AG04449 (cell line): ENCODE measurements at regions not wholly inside any gene's neighbourhood (a gene's known extent, or its start where the extent isn't known, plus 50 kb on each side); places are given as distances from the start of the nearest gene placed in this dataset.

Experiments used
- CTCF ChIA-PET: fragments of 350-600 bp; formaldehyde crosslinking; extraction: SDS; loops from one replicate; lab custom pipeline; 2021; ENCODE audit warnings: antibody characterized with exemption; lab: Yijun Ruan, JAX
- POLR2A ChIA-PET: fragments of 400-600, 350-600 bp; formaldehyde crosslinking; extraction: SDS; loops from one replicate; lab custom pipeline; 2020; ENCODE audit warnings: antibody characterized with exemption, inconsistent platforms; lab: Yijun Ruan, JAX
- DNase-seq: peaks from one replicate; pipeline ENCODE4 v3.0.0-alpha.2; 2010; ENCODE audit warnings: low read depth, low spot score
- H3K4me3 ChIP-seq: 2 replicates; pipeline ENCODE4 v1.5.1; 2011; ENCODE audit warnings: low read depth, mild to moderate bottlenecking, control low read depth, low read length
- TF ChIP-seq, protein P1 (sequence below): IDR thresholded peaks from one replicate; pipeline ENCODE4 v1.5.1; 2011; ENCODE audit warnings: mild to moderate bottlenecking, moderate library complexity, low read length, control low read depth, inconsistent platforms; ENCODE audit not compliant: insufficient read depth; ENCODE audit errors: missing control alignments

DNA sequence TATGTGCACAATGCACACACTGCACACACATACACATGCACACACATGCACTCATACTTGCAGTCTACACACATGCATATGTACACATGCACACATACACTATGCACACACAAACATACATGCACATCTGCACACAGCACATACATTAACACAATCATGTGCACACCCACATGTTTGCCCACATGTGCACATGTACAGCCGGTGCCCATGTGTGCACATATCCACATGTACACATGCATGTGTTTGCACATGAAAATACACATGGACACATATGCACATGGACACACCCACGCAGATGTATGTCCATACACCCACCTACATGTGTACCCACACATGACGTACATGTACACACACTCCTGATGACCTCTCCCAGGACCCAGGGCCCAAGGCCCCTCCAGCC is 105.1 kb upstream of the ACTRT2 start:
- POLR2A ChIA-PET, result no interaction called here
- CTCF ChIA-PET, result no interaction called here
- TF ChIP-seq, protein P1, sequence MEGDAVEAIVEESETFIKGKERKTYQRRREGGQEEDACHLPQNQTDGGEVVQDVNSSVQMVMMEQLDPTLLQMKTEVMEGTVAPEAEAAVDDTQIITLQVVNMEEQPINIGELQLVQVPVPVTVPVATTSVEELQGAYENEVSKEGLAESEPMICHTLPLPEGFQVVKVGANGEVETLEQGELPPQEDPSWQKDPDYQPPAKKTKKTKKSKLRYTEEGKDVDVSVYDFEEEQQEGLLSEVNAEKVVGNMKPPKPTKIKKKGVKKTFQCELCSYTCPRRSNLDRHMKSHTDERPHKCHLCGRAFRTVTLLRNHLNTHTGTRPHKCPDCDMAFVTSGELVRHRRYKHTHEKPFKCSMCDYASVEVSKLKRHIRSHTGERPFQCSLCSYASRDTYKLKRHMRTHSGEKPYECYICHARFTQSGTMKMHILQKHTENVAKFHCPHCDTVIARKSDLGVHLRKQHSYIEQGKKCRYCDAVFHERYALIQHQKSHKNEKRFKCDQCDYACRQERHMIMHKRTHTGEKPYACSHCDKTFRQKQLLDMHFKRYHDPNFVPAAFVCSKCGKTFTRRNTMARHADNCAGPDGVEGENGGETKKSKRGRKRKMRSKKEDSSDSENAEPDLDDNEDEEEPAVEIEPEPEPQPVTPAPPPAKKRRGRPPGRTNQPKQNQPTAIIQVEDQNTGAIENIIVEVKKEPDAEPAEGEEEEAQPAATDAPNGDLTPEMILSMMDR, result no peak
- H3K4me3 ChIP-seq, result no peak overlapping the region
- DNase-seq, result no peak

DNA sequence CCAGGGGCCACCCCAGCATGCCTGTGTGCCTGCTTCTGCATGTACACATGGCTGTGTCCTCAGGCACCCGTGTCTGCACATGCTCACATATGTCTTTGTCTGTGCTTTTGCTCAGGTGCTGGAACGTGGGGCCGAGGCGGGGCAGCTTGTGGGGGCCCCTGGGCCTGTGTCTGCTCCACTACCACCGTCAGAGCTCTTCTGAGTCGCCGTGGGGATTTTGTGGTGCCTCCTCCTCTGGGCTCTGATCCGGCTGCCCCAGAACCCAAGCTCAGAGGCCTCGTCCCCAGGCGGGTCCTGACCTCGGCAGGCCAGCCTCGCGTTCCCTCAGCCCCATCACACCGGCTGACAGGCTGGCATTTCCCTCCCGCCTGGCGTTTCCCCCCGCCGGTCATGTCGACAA is 104.6 kb upstream of the ACTRT2 start:
- no peak overlapping the region for H3K4me3 ChIP-seq
- POLR2A ChIA-PET, result no interaction called here

DNA sequence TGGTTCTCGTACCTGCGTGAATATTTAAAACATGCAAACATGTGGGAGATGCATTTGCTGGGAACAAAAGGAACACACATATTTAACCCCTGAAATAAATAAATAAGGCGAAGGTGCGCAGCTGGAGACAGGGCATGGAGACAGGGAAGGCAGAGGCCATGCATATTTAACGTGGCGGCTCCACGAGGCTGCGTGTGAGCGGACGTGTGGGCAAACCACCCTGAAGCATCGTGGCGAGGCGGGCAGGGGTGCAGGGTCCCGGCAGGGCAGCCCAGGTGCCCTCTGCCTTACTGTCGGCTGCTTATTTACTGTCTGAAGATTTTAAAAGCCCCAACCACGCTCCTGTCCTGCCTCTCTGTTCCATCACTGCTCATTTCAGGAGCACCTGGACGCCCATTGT is 104.0 kb upstream of the ACTRT2 start:
- H3K4me3 ChIP-seq, result no peak overlapping the region
- TF ChIP-seq, protein P1, result no peak
- DNase-seq, result no peak
- POLR2A ChIA-PET, result no interaction called here
- CTCF ChIA-PET, result no interaction called here

More for the DNA sequence above, 104.6 kb upstream of the ACTRT2 start:
- CTCF ChIA-PET, result no interaction called here
- TF ChIP-seq, protein P1, result no peak
- no peak for DNase-seq

DNA sequence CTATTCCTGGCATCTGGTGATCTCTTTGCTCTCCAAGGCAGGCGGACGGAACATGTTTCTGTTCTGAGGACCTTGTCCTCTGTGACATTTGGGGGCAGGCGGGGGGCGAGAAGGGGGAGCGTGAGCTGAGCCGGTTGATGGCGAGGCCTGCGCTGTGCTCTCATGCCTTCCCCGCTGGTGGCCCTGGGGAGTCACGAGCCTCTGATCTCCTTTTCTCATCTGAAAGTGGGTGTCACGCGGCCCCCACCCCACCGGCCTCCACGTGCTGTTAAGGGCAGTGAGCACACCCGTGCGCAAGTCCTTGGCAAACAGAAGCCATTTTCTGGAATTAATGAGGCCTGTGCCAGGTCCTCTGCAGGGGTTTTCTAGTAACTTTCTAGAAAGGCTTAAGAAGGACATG is 102.8 kb upstream of the ACTRT2 start:
- DNase-seq, result no peak
- TF ChIP-seq, protein P1, result no peak
- ChIA-PET POLR2A (no interaction called here), CTCF (no interaction called here)
- H3K4me3 ChIP-seq, result no peak overlapping the region

DNA sequence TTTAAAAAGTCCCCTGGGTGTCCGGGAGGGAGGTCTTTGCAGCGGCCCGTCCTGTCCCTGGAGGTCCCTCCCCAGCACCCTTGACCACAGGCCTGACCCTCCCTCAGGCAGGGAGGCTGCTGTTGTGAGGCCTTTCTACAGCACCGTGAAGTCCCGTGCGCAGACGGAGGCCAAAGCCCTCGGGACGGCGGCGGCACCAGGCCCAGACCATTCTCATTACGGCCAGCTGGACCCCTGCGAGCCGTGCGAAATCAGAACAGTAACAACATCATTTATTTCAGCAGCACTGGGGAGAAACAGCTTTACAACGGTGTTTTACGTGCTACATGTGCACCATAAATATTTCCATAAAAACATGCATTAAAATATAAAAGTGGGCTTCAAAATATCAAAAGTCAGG is 101.4 kb upstream of the ACTRT2 start:
- TF ChIP-seq, protein P1, result no peak
- ChIA-PET POLR2A (no interaction called here), CTCF (no interaction called here)
- no peak for DNase-seq
- no peak overlapping the region for H3K4me3 ChIP-seq

DNA sequence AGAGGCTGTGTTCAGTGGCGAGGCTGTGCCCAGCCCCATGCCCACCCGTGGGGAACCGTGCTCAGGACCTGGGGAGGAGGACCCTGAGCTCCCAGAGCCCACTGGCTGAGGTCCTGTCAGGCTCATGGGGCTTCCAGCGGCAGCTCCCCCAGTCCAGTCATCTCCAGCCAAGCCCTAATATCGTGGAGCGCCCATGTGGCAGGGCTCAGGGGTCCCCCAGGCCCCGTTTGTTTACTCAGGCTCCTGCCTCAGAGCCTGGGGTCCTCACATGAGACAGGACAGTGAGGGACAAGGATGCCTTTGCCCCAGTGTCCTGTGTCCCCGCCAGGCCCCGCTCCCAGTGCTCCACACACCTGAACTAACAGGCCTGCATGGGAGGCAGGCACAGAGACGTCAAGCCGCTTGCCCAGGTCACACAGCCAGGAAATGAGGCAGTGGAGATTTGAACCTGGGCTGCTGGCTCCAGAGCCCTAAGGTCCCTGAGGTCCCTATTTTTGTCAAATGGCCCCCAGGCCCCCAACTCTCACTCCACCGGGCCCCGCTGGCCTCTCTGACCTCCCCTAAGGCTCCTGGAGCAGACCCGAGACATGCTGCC is 100.7 kb upstream of the ACTRT2 start:
- TF ChIP-seq, protein P1, result no peak
- POLR2A ChIA-PET, result no interaction called here
- DNase-seq, result no peak
- H3K4me3 ChIP-seq, result no peak overlapping the region
- CTCF ChIA-PET, result no interaction called here
